GM21786 (cell line): ENCODE measurements at regions not wholly inside any gene's neighbourhood (a gene's known extent, or its start where the extent isn't known, plus 50 kb on each side); places are given as distances from the start of the nearest gene placed in this dataset.
"Not testable (repeated sequence)": the region's sequence is repeated elsewhere in the genome, so short reads cannot be mapped to it uniquely, and the experiment has no call there.

Source experiments
- ATAC-seq: cut with Tn5 transposase; IDR thresholded peaks from one replicate; pipeline ENCODE4 v1.9.1; 2021; ENCODE audit not compliant: unreplicated experiment

DNA sequence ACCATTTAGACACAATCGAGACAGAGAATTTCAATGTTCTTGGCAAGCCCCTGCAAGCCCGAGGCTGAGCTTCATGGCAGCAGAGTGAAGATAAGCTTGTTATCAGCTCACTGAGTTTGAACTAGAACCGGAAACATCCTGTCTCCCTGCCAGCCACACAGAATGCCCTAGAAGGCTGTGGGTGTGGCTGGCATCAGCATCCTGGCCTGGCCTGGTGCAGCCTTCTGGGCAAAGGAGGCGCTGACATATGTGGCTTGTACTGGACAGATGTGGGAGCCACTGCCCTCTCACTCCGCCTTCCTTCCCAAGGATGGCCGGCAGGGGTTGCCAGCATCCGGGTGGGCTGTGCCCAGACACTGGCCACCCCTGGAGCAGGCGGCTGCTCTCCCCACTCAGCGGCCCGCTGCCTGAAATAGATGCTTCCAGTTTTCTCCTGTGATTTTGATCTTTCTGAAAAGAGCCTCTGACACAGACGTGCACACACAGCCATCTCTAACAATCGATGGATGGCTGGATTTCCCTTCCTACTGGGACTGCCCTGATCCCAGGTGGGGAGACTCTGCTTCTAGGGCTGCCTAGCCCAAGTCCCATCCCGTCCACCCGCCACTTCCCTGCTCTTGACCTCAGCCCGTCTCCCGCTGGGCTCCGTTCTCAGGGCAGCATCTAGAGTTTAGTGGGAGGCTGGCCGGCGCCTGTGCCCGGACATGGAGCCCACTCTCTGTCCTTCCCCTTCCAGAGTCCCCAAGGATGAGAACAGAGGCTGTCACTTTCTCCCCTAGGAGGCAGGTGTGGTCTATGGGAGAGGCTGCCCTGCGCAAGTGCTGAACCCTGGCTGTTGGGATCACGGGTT lies 149.7 kb downstream of the CTTN start:
- no peak for ATAC-seq

DNA sequence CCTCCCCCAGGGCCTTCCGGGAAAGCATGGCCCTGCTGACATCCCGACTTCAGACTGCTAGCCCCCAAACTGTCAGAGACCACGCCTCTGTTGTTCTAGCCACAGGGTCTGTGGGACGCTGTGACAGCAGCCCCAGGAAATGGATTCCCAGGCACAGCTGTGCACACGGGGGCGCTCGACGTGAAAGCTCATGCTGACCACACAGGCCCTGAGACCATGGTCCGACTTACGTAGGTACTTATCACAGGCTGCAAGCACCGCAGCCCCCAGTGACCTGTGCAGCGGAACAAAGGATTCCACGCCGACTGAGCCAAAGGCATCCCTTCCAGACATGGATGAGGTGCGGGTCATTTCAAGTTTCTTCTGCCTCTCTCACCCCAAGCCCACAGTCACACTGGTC lies 150.6 kb downstream of the CTTN start:
- no peak for ATAC-seq

DNA sequence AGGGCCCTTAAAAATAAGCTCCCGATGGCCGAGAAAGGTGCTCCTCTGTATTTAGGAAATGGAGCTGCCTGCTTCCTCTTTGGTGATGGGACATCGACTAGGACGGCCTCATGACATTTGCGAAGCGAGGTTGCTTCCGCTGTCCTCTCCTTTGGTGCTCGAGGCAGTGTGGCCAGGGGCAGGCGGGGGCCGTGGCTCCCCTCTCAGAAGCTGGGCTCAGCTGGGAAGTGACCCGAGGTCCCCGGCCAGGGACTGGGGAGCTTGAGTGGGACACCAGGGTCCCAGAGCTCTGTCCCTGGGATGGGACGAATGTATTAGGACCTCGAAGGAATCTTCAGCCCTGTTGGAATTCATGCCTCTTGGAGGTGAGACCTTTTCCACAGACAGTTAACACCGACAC lies 151.1 kb downstream of the CTTN start:
- no peak for ATAC-seq

DNA sequence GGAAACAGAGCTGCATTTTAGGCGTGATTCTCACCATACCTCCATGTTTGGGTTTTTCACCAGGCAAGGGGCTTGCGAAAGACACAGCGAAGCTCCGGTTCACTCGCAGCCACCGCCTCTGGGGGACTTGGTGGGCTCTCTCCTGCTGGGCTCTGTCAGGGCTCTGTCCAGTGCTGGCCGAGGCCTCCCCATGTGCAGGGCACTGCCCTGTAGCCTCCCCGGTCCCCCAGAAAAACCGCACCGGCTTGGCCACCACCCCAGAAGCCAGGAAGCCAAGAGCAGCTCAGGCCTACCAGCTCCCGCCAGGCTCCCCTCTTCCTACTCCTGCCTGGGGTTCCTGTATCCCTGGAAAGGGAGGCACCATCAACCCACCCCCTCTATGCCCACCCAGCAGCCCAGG lies 151.5 kb downstream of the CTTN start:
- no peak for ATAC-seq

DNA sequence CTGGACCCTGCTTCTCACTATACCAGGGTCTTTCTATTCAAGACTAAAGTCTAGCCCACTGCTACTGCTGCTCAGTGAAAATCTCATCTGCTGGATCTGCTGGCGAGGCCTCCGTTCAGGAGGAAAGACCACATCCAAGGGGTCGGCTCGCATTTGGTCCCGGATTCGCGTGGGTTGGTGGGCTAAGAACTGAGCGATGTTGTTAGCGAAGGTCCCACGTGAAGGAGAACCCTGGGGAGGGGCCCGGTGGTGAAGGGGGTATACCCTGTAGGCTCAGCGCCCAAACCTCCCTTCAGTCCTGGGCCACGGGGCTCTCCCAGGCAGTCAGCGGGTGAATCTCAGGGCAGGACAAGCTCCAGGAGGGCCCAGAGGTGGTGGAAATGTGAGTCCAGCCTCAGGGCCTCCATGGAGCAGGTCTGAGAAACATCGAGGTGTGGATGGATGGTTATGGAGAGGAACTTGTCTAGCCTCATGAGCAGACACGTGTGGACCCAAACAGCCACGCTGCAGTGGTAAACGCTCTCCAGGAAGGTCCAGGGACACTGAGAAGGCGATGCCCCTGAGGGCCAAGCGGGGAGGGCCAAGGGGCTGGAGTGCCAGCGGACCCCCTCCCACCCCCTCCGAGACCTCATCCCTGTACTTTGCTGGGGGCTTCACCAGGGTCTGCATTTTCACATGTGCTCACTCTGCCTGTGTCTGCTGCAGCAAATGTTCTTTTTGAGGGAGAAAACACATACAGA lies 152.3 kb downstream of the CTTN start:
- ATAC-seq, result no peak

DNA sequence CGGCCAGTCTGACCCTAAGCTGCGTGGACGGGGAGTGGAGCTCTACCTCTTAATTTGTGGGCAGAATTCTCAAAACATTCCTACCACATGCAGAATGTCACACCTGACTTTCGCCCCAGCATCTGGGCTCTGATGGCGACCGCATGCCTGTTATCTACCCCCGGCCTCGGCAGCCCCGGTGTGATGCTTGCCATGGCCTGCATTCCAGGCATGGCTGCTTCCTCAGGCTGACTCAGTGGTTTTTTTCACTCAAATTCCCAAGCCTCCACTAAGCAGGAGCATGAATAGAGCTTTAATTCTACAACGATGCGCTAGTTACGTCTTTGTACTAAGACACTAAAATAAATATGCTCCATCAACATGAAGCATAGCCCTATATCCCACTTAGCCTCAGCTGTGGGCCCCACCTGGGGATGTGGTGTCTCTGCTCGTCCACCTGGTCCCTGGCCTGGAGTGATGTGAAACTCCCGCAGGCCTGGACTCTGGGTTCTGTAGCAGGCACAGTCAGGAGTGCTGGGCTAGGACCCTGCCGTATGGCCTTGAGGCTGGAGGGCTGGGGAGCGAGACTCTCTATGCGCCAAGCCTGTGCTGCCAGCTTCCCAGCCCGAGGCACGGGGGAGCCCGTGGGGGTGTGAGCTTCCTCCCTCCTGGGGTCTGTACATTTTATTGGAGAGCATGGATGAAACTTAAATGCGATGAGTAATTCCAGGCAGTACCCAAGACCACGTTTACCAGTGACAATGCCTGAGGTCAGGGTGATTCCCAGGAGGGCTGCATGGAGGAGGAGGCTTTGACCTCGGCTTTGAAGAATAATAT lies 153.2 kb downstream of the CTTN start:
- no peak for ATAC-seq

DNA sequence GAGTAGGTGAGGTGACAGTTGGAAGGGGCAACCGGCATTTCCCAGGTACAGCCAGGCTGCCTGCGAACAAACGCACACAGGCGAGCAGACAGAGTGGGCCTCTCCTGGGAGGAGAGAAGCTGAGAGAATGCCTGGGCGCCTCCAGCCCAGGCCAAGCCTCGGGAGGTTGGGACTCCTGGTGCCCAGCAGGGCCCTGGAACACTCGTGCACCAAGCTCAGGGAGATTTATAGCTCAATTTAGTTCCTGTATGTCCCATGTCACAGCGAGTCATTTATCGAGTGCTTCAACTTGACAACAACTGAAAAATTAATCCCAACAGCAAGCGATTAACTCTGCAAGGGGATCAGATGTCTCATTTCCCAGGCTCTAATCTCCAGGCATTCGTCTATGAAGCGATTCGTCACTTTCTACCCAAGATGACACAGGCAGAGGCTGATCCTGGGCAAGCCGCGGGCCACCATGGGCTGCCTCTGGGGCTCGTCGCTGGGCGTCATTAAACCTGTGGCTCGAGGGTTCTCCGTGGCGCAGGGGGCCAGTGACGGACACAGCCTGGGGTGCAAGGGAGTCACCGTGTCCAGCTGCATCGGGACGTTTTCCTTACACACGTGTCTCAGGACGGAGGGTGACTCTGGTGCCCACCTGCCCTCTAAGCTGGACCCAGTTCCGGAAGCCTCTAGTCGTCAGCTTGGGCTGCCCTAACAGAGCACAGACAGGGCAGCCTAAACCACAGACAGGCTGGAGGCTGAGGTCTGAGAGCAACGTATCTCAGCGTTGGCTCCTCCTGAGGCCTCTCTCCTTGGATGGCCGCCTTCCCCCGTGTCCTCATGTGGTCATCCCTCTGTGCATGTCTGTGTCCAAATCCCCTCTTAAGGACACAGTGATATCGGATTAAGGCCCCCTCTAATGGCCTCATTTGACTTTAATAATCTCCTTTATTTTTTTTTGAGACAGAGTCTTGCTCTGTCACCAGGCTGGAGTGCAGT lies 154.1 kb downstream of the CTTN start:
- no peak for ATAC-seq

DNA sequence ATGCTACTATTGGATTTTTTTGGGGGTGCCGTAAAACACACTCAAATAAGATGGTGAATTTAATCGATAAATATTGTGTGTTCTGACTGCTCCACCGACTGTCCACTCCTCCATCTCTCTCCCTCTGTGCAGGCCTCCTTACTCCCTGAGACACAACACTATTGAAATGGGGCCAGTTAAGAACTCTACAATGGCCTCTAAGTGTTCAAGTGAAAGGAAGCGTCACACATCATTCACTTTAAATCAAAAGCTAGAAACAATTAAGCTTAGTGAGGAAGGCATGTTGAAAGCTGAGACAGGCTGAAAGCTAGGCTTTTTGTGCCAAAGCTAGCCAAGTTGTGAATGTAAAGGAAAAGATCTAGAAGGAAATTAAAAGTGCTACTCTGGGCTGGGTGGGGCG lies 156.7 kb downstream of the CTTN start:
- ATAC-seq, result no peak

DNA sequence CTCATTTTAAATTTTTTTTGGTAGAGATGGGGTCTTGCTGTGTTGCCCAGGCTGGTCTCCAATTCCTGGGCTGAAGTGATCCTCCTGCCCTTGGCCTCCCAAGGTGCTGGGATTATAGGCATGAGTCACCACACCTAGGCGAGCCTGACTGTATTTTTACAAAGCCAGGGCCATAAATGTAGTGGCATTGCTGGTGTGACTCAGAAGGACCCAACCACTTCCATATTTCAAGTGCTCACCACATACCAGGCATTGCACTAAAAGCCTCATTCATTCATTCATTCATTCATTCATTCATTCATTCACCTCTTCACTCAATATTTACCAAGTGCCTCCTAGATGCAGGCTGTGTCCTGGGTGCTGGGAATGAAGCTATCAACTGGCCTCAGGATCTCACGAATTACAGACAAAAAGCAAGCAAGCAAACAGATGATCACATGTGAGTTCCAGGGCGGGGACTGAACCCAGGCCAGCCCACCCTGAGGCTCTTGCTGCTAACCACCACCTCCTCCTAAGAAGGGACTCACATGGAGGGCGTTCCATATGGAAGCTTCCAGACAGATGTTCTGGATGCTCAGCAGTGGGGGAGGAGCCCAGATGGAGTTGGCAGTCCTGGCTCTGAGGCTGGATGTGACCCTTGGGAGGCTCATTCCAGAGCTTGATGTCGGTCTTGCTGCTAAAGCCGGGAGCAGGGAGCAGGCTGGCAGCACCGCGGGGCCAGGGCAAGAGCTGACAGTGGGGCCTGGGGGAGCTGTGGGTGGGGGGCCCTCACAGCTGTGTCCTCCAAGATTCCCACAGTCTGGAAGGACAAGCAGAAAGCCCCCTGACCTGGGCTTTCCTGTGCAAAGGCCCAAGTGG lies 158.8 kb downstream of the CTTN start:
- no peak for ATAC-seq

DNA sequence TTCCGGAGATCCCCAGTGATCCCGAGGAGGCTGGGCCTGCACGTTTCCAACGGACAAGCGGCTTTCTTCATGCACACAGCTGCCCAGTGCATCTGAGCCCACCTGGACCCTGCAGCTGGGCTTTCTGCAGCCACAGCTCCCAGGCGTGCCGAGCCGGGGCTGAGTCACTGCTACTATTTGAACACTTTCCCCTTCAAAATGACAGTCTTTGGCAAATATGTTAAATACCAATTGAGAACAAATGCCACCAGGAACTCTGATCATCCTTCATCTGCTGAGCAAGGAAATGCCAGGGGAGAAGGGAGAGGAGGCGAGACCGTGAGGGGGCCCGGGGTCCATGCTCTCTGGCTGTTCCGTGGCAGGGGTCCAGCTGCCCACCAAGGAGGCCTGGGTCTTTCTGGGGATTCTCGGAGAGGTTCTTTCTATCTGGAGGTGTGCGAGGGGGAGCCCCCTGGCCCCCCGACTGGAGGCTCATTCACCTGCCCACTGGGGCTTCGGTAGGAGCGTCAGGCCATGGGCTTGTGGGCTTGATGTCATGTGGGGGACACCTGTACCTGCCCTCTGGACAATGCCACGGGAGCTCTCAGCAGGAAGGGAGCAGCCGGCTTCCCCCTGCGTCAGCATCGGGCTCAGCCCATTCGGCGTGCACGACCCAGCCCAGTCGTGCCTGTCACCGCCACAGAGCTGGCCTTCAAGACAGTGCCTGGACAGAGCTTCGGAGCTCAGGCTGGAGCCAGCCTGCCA lies 159.6 kb downstream of the CTTN start:
- no peak for ATAC-seq

DNA sequence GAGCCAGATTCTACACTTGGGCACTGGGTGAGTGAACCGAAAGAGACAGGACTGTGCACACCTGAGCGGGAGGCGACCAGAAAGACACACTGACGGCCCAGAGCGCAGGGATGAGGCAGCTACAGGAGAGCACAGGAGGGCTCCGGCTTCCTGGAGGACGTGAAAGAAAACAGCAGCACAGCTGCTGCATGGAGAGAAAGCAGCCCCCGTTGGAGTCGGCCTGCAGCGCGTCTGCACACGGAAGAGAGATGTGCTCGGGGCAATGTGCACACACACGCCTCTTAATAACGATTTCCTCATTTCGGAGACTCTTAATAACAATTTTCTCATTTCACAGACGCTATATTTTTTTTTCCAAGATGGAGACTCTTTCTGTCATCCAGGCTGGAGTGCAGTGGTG lies 160.4 kb downstream of the CTTN start:
- no peak for ATAC-seq

DNA sequence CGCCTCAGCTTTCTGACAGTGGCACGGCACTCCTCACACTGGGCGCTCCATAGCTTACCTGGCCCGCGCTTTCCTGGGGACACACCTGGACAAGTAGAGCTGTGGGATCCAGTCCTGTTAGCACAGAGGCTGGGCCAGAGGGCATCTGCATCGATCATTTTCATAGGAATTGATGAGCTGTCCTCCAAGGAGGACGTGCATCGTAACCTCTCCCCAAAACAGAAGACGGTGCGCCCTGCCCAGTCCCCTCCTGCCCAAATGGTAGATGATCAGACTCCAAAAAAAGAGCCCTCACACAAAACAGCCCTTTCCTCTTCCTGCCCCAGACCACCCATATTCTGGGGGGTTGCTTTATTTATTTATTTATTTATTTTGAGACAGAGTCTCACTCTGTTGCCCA lies 161.2 kb downstream of the CTTN start:
- ATAC-seq, result no peak

DNA sequence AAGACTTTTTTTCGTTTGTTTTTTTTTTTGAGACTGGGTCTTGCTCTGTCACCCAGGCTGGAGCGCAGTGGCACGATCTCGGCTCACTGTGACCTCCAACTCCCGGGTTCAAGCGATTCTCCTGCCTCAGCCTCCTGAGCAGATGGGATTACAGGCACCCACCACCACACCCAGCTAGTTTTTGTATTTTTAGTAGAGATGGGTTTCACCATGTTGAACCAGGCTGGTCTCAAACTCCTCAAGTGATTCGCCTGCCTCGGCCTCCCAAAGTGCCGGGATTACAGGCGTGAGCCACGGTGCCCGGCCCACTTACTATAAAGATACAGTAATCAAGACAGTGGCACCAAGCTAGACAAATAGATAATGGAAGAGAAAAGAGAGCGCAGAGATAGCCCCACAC lies 162.3 kb downstream of the CTTN start:
- not testable (repeated sequence) for ATAC-seq

DNA sequence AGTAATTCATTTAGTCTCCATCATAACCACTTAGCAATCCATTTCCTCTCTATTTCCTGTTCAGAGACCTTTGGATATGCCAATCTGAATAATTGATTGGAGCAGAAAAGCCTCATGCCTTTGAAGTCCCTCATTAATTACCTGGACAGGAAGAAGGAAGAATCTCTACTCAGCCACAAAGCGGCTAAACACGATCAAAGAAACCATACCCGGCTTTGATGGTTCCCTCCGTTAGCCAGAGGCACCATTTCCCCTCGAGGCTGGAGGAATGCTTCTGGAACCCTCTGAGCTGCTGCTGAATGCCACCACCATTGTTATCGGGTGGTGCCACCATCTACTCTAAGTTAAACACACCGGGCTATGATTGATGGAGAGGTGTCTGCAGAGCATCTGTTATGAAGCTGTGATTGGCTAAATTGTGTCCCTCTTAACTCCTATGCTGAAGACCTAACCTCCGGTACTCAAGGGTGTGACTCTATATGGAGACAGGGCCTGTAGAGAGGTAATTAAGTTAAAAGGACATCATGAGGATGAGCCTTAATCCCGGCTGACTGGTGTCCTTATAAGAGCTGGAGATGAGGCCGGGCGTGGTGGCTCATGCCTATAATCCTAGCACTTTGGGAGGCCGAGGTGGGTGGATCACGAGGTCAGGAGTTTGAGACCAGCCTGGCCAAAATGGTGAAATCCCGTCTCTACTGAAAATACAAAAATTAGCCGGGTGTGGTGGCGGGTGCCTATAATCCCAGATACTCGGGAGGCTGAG lies 168.6 kb downstream of the CTTN start:
- no peak for ATAC-seq

DNA sequence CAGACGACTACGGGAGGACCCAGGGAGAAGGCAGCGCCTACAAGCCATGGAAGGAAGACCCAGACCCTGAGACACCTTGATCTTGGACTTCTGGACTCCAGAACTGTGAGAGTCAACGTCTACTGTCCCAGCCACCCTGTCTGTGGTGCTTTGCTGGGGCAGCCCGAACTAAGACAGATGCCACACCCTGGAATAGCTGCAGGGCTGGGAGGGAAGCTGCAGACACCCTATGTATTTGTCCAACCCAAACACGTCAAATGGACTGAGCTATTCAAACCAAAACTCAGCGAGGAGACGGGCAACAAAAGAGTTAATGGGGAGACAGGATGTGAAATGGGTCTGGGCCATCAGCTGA lies 169.3 kb downstream of the CTTN start:
- ATAC-seq, result no peak

DNA sequence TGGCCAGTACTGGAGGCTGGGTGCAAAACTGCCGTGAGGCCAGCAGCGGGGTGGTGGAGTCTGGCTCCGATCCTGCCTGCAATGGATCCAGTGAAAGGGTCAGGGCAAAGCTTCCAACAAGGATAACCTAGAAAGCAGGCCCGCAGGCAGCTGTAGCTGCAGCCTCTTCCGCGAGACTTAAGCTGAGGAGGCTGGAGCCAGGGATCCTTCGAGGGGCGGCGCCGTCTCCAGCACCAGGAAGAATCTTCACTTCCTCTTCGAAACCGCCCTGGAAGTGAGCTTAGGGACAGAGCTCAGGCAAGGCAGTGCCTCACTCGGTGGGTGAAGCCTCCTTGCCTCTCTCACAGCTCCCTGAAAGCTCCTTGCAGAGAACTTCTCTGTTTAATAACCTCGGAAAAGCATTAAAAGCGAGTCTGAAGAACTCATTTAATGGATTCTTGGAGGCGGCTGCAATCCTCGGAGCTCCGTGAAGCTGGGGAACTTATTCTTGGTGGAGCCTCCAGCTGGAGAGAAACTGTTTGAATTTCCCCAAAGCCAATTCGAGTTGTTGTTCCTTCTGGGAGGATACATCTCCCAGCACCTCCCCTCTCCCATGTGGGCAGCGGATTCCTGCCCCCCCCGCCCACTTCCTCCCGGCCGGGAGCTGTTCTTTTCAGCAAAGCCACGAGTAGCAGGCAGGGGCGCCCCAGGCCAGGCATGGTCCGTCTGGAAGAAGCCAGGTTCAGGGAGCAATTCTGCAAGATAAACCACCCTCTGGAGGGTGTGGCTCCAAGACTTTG lies 169.9 kb downstream of the CTTN start:
- no peak for ATAC-seq

DNA sequence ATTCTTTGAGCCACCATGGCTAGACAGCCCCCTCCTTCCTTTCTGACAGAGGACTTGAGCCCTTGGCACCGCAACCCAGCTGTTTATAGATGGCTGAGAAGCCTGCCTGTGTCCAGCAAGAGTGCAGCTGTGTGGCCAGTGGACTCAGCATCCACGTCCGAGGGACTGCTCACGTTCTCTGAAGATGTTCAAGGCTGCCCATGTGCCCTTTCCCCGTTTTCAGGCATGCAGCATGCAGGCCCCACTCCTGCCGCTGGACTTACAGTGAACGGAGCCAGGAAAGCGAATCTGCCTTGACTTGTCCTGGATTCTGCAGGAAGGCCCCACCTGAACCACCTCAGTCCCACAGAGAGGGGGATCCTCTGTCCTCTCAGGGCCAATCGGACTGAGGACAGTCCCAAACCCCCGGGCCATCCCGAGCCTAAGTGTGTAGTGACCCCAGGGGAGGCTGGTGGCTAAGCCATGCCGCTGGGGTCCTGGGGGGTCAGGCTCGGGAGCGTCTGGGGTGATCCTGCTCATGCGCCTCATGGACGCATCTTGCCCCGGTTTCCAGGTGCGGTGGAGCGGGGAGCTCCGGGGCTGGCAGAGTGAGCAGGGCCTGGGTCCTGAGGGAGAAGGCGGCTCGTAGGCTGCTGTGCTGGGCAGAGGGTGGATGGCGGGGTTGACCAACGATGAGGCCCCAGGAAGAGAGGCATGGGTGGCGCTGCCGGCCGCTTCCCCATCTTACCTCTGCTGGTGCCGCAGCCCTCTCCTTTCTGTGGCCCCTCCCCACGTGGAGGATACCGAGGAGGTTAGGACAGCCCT lies 170.7 kb downstream of the CTTN start:
- ATAC-seq, result no peak
